GM18505 (cell line): ENCODE measurements at regions not wholly inside any gene's neighbourhood (a gene's known extent, or its start where the extent isn't known, plus 50 kb on each side); places are given as distances from the start of the nearest gene placed in this dataset.

Experiments used
- ATAC-seq: cut with Tn5 transposase; IDR thresholded peaks from one replicate; pipeline ENCODE4 v1.9.1; 2021; ENCODE audit not compliant: unreplicated experiment
- POLR2A ChIP-seq: IDR thresholded peaks from 4 replicates; pipeline ENCODE4 v1.6.1; 2011; ENCODE audit warnings: borderline replicate concordance; ENCODE audit not compliant: insufficient read depth, insufficient read length; ENCODE audit errors: extremely low read depth

GRCh38 chr5:164002628-164003027 lies 497.2 kb downstream of the MAT2B start:
- ATAC-seq, result peak; percentile 67
- TF ChIP-seq POLR2A, result no peak

GRCh38 chr5:164005071-164005470 lies 499.7 kb downstream of the MAT2B start:
- no peak for TF ChIP-seq POLR2A
- ATAC-seq, result no peak

- TF ChIP-seq POLR2A, result no peak
- ATAC-seq, result no peak
Observed at GRCh38 chr5:164007064-164007463, 501.6 kb downstream of the MAT2B start.

- no peak for ATAC-seq
- no peak for TF ChIP-seq POLR2A
Observed at GRCh38 chr5:164009621-164010020, 504.2 kb downstream of the MAT2B start.

- no peak for ATAC-seq
- TF ChIP-seq POLR2A, result no peak
Observed at GRCh38 chr5:164010900-164011299, 505.5 kb downstream of the MAT2B start.

- TF ChIP-seq POLR2A, result no peak
- ATAC-seq, result no peak
Observed at GRCh38 chr5:164012371-164012770, 507.0 kb downstream of the MAT2B start.

GRCh38 chr5:164013077-164013670 lies 507.8 kb downstream of the MAT2B start:
- ATAC-seq, result peak; percentile 83
- TF ChIP-seq POLR2A, result no peak

GRCh38 chr5:164020116-164020515 lies 514.7 kb downstream of the MAT2B start:
- no peak for ATAC-seq
- no peak for TF ChIP-seq POLR2A

- no peak for TF ChIP-seq POLR2A
- ATAC-seq, result no peak
Observed at GRCh38 chr5:164027738-164028137, 522.3 kb downstream of the MAT2B start.

GRCh38 chr5:164038128-164038783 lies 532.8 kb downstream of the MAT2B start:
- ATAC-seq, result no peak
- no peak for TF ChIP-seq POLR2A

- TF ChIP-seq POLR2A, result no peak
- ATAC-seq, result no peak
Observed at GRCh38 chr5:164041105-164041504, 535.7 kb downstream of the MAT2B start.

- ATAC-seq, result no peak
- TF ChIP-seq POLR2A, result no peak
Observed at GRCh38 chr5:164048359-164048926, 543.0 kb downstream of the MAT2B start.

- no peak for TF ChIP-seq POLR2A
- ATAC-seq, result no peak
Observed at GRCh38 chr5:164051745-164052144, 546.3 kb downstream of the MAT2B start.

GRCh38 chr5:164052536-164053093 lies 547.2 kb downstream of the MAT2B start:
- no peak for ATAC-seq
- TF ChIP-seq POLR2A, result no peak
